H9 (cell line): ENCODE measurements at regions not wholly inside any gene's neighbourhood (a gene's known extent, or its start where the extent isn't known, plus 50 kb on each side); places are given as distances from the start of the nearest gene placed in this dataset.

ENCODE experiments used
- DNase-seq: peaks from one replicate; pipeline ENCODE4 v3.0.0-alpha.2; 2017
- H2AFZ ChIP-seq: one replicate; pipeline ENCODE4 v1.6.1; 2013; ENCODE audit warnings: mild to moderate bottlenecking, low read length, control low read depth, moderate library complexity
- H2AK5ac ChIP-seq: 2 replicates; pipeline ENCODE4 v1.6.1; 2013; ENCODE audit warnings: low read length, control low read depth, mixed read lengths; ENCODE audit not compliant: insufficient read length
- H2BK120ac ChIP-seq: one replicate; pipeline ENCODE4 v1.6.1; 2013; ENCODE audit warnings: low read depth, mild to moderate bottlenecking, low read length, control low read depth, inconsistent platforms; ENCODE audit not compliant: poor library complexity, severe bottlenecking
- H2BK12ac ChIP-seq: 2 replicates; pipeline ENCODE4 v1.6.1; 2013; ENCODE audit warnings: low read length, control low read depth, mixed read lengths, low read depth; ENCODE audit not compliant: insufficient read length
- H2BK15ac ChIP-seq: 2 replicates; pipeline ENCODE4 v1.6.1; 2013; ENCODE audit warnings: low read depth, low read length, control low read depth
- H2BK20ac ChIP-seq: one replicate; pipeline ENCODE4 v1.6.1; 2013; ENCODE audit warnings: low read depth, mild to moderate bottlenecking, low read length, control low read depth, inconsistent platforms; ENCODE audit not compliant: poor library complexity, severe bottlenecking
- H2BK5ac ChIP-seq: 2 replicates; pipeline ENCODE4 v1.6.1; 2013; ENCODE audit warnings: low read length, control low read depth, mixed read lengths; ENCODE audit not compliant: insufficient read length
- H3K14ac ChIP-seq: 2 replicates; pipeline ENCODE4 v1.6.1; 2013; ENCODE audit warnings: low read length, control low read depth; ENCODE audit not compliant: insufficient read depth
- H3K18ac ChIP-seq: 2 replicates; pipeline ENCODE4 v1.6.1; 2013; ENCODE audit warnings: low read depth, mild to moderate bottlenecking, mixed read lengths, low read length, control low read depth; ENCODE audit not compliant: insufficient read length
- H3K23ac ChIP-seq: 2 replicates; pipeline ENCODE4 v1.6.1; 2013; ENCODE audit warnings: low read length, control low read depth, mixed read lengths, low read depth; ENCODE audit not compliant: insufficient read length
- H3K23me2 ChIP-seq: 2 replicates; pipeline ENCODE4 v1.6.1; 2013; ENCODE audit warnings: low read depth, mild to moderate bottlenecking, mixed read lengths, low read length, control low read depth; ENCODE audit not compliant: insufficient read length, poor library complexity, severe bottlenecking
- H3K27ac ChIP-seq: 2 replicates; pipeline ENCODE4 v1.5.1; 2013; ENCODE audit warnings: low read length, control low read depth, mixed read lengths, low read depth; ENCODE audit not compliant: insufficient read length
- H3K27me3 ChIP-seq: 2 replicates; pipeline ENCODE4 v1.6.1; 2013; ENCODE audit warnings: low read length, control low read depth, inconsistent platforms; ENCODE audit not compliant: insufficient read depth
- H3K4ac ChIP-seq: 2 replicates; pipeline ENCODE4 v1.6.1; 2013; ENCODE audit warnings: low read depth, mild to moderate bottlenecking, control low read depth, inconsistent platforms, low read length, moderate library complexity
- H3K4me1 ChIP-seq: 2 replicates; pipeline ENCODE4 v1.6.1; 2013; ENCODE audit warnings: low read length, control low read depth, inconsistent platforms; ENCODE audit not compliant: insufficient read depth
- H3K4me2 ChIP-seq: 2 replicates; pipeline ENCODE4 v1.6.1; 2013; ENCODE audit warnings: low read length, control low read depth, mixed read lengths; ENCODE audit not compliant: insufficient read length, insufficient read depth
- H3K56ac ChIP-seq: 2 replicates; pipeline ENCODE4 v1.6.1; 2013; ENCODE audit warnings: low read depth, mild to moderate bottlenecking, mixed read lengths, low read length, control low read depth; ENCODE audit not compliant: insufficient read length
- H3K79me1 ChIP-seq: 2 replicates; pipeline ENCODE4 v1.6.1; 2013; ENCODE audit warnings: low read depth, mild to moderate bottlenecking, moderate library complexity, low read length, control low read depth, inconsistent platforms; ENCODE audit not compliant: insufficient read depth, poor library complexity, severe bottlenecking
- H3K79me2 ChIP-seq: 2 replicates; pipeline ENCODE4 v1.6.1; 2013; ENCODE audit warnings: low read length, control low read depth, inconsistent platforms; ENCODE audit not compliant: insufficient read depth
- H3K9ac ChIP-seq: 2 replicates; pipeline ENCODE4 v1.6.1; 2013; ENCODE audit warnings: low read length, control low read depth, mixed read lengths; ENCODE audit not compliant: insufficient read length; ENCODE audit errors: extremely low read depth
- H3K9me3 ChIP-seq: one replicate; pipeline ENCODE4 v1.6.1; 2013; ENCODE audit warnings: low read depth, low read length, inconsistent platforms; ENCODE audit not compliant: control insufficient read depth
- H3T11ph ChIP-seq: one replicate; pipeline ENCODE4 v1.6.1; 2013; ENCODE audit warnings: mild to moderate bottlenecking, low read length, control low read depth, inconsistent platforms
- H4K20me1 ChIP-seq: one replicate; pipeline ENCODE4 v1.6.1; 2013; ENCODE audit not compliant: control insufficient read depth, insufficient read length, insufficient read depth
- H4K5ac ChIP-seq: 2 replicates; pipeline ENCODE4 v1.6.1; 2013; ENCODE audit warnings: low read depth, mild to moderate bottlenecking, mixed read lengths, low read length, control low read depth; ENCODE audit not compliant: insufficient read length
- H4K8ac ChIP-seq: replicated peaks from 2 replicates; pipeline ENCODE4 v1.6.1; 2013; ENCODE audit warnings: low read length, control low read depth, mixed read lengths, low read depth; ENCODE audit not compliant: insufficient read length
- H4K91ac ChIP-seq: 2 replicates; pipeline ENCODE4 v1.6.1; 2013; ENCODE audit warnings: low read depth, mild to moderate bottlenecking, moderate library complexity, mixed read lengths, low read length, control low read depth; ENCODE audit not compliant: insufficient read length
- H3K27ac Mint-ChIP-seq, 3 experiments: 2 replicates in 2 of 3; 3 replicates in 1 of 3; pipeline ENCODE4 v1.8.0; 2020 to 2021; ENCODE audit warnings: mixed read lengths in 3 of 3, mild to moderate bottlenecking in 1 of 3, moderate library complexity in 1 of 3
- H3K27me3 Mint-ChIP-seq: 2 replicates; pipeline ENCODE4 v1.8.0; 2021; ENCODE audit warnings: low read depth, mild to moderate bottlenecking, moderate library complexity, mixed read lengths
- H3K36me3 Mint-ChIP-seq, 3 experiments: 2 replicates in 2 of 3; 3 replicates in 1 of 3; pipeline ENCODE4 v1.8.0; 2020 to 2021; ENCODE audit warnings: low read depth in 3 of 3, mixed read lengths in 3 of 3; ENCODE audit not compliant: insufficient read depth in 1 of 3
- H3K4me1 Mint-ChIP-seq, 2 experiments: 2 replicates each; pipeline ENCODE4 v1.8.0; 2020; ENCODE audit warnings: mixed read lengths in 2 of 2
- H3K4me3 Mint-ChIP-seq, 2 experiments: 2 replicates in 1 of 2; 3 replicates in 1 of 2; pipeline ENCODE4 v1.8.0; 2020 to 2021; ENCODE audit warnings: mild to moderate bottlenecking in 2 of 2, mixed read lengths in 2 of 2, moderate library complexity in 1 of 2
- H3K9me3 Mint-ChIP-seq, 2 experiments: 2 replicates in 1 of 2; 3 replicates in 1 of 2; pipeline ENCODE4 v1.8.0; 2020; ENCODE audit warnings: mild to moderate bottlenecking in 2 of 2, mixed read lengths in 2 of 2, moderate library complexity in 1 of 2
- CTCF ChIP-seq: fragments of 200-600 bp; sonication (generic); conservative IDR thresholded peaks from 3 replicates; pipeline ENCODE4 v1.8.0; 2021; ENCODE audit warnings: antibody characterized with exemption, mild to moderate bottlenecking
- WGBS: extraction: QIAGEN DNeasy Blood & Tissue Kit; methylation state at CpG from one replicate; pipeline ENCODE4 v1.1.7; 2013; ENCODE audit warnings: missing lambda C conversion rate, low lambda C conversion rate, mixed read lengths; ENCODE audit not compliant: insufficient read length; ENCODE audit errors: extremely low coverage; 5-methylcytosine and 5-hydroxymethylcytosine counted together

GRCh38 chr2:125070726-125071505 lies 1045.8 kb downstream of the CNTNAP5 start:
- no peak overlapping the region for H4K8ac ChIP-seq
- H3K79me2 ChIP-seq, result no peaks in the 10 kb centered on the region
- no peak overlapping the region for H3K14ac ChIP-seq
- H4K5ac ChIP-seq, result no peak overlapping the region
- H3K18ac ChIP-seq, result no peak overlapping the region
- no peak overlapping the region for H2AFZ ChIP-seq
- H3T11ph ChIP-seq, result no peak overlapping the region
- no CpG with 5 or more reads among the region's 4 CpGs for WGBS
- no peak overlapping the region for H3K9ac ChIP-seq
- no peak overlapping the region for H3K4ac ChIP-seq
- no peaks in the 10 kb centered on the region for H3K4me1 ChIP-seq
- TF ChIP-seq CTCF, result no peak
- H2BK5ac ChIP-seq, result no peak overlapping the region
- no peaks in the 10 kb centered on the region for H3K23me2 ChIP-seq
- no peak overlapping the region for H2AK5ac ChIP-seq
- no peak overlapping the region for H2BK15ac ChIP-seq
- H3K9me3 ChIP-seq, result peaks cover 3% of the 10 kb centered on the region
- H3K4me1 Mint-ChIP-seq, result peaks cover 6 to 7% of the 10 kb centered on the region in 2 experiments
- H2BK12ac ChIP-seq, result no peak overlapping the region
- no peaks in the 10 kb centered on the region for H3K27me3 Mint-ChIP-seq
- peak overlapping the region in 1 of 3 experiments; percentile 17; a peak in 3 of 7 replicates for H3K27ac Mint-ChIP-seq
- no peak overlapping the region for H4K91ac ChIP-seq
- no peaks in the 10 kb centered on the region for H3K27me3 ChIP-seq
- no peak overlapping the region for H3K4me3 Mint-ChIP-seq
- H2BK120ac ChIP-seq, result no peak overlapping the region
- H3K23ac ChIP-seq, result no peak overlapping the region
- no peak for DNase-seq
- no peak overlapping the region for H2BK20ac ChIP-seq
- peaks cover 22 to 26% of the 10 kb centered on the region in 2 experiments for H3K9me3 Mint-ChIP-seq
- no peak overlapping the region for H3K4me2 ChIP-seq
- no peaks in the 10 kb centered on the region for H4K20me1 ChIP-seq
- no peak overlapping the region for H3K27ac ChIP-seq
- peaks cover 5 to 35% (median 8%) of the 10 kb centered on the region in 3 experiments for H3K36me3 Mint-ChIP-seq
- H3K56ac ChIP-seq, result no peak overlapping the region
- H3K79me1 ChIP-seq, result no peaks in the 10 kb centered on the region
